Type B pancreatic cell (in vitro differentiated cells): ENCODE measurements at regions not wholly inside any gene's neighbourhood (a gene's known extent, or its start where the extent isn't known, plus 50 kb on each side); places are given as distances from the start of the nearest gene placed in this dataset.
A peak's percentile ranks its signal among the peaks of the same experiment; 100 is the strongest.

Source experiments
- DNase-seq: peaks from one replicate; pipeline ENCODE4 v3.0.0; 2021; ENCODE audit warnings: mixed read lengths; ENCODE audit not compliant: unreplicated experiment; ENCODE audit errors: extremely low spot score
- H3K27ac Mint-ChIP-seq: 2 replicates; pipeline ENCODE4 v1.8.0; 2021; ENCODE audit warnings: mild to moderate bottlenecking, mixed read lengths
- H3K27me3 Mint-ChIP-seq: 2 replicates; pipeline ENCODE4 v1.8.0; 2021; ENCODE audit warnings: mixed read lengths
- H3K36me3 Mint-ChIP-seq: 2 replicates; pipeline ENCODE4 v1.8.0; 2021; ENCODE audit warnings: mixed read lengths
- H3K4me1 Mint-ChIP-seq: one replicate; pipeline ENCODE4 v1.8.0; 2021; ENCODE audit warnings: mixed read lengths; ENCODE audit not compliant: unreplicated experiment
- H3K4me3 Mint-ChIP-seq: 2 replicates; pipeline ENCODE4 v1.8.0; 2021; ENCODE audit warnings: mild to moderate bottlenecking, mixed read lengths
- H3K9me3 Mint-ChIP-seq: 2 replicates; pipeline ENCODE4 v1.8.0; 2021; ENCODE audit warnings: mixed read lengths
- TF ChIP-seq, protein P1 (sequence below): fragments of 200-600 bp; sonication (generic); conservative IDR thresholded peaks from 2 replicates; pipeline ENCODE4 v1.5.0; 2021; ENCODE audit warnings: antibody characterized with exemption, mild to moderate bottlenecking

DNA sequence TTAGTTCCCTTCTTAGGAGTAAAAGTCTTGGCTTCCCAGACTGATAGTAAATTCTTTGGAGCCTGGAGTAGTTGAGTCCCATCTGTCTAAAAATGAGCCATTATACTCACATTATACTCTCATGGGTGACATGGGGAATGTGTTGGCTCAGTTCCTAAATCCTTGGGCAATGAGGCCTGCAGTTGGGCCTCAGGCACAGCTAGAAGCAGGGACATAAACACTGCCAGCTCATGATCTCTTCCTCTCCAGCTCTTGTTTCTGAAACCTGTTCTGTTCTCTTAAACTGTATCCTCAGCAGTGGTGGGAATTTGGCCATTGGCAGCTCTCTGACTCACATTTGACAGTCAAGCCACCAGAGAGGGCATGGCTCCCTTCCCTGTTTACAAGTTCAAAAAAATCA lies 212.5 kb downstream of the SPATA18 start:
- TF ChIP-seq, protein P1, sequence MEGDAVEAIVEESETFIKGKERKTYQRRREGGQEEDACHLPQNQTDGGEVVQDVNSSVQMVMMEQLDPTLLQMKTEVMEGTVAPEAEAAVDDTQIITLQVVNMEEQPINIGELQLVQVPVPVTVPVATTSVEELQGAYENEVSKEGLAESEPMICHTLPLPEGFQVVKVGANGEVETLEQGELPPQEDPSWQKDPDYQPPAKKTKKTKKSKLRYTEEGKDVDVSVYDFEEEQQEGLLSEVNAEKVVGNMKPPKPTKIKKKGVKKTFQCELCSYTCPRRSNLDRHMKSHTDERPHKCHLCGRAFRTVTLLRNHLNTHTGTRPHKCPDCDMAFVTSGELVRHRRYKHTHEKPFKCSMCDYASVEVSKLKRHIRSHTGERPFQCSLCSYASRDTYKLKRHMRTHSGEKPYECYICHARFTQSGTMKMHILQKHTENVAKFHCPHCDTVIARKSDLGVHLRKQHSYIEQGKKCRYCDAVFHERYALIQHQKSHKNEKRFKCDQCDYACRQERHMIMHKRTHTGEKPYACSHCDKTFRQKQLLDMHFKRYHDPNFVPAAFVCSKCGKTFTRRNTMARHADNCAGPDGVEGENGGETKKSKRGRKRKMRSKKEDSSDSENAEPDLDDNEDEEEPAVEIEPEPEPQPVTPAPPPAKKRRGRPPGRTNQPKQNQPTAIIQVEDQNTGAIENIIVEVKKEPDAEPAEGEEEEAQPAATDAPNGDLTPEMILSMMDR, result no peak
- Mint-ChIP-seq H3K27ac (no peak overlapping the region), H3K36me3 (no peaks in the 10 kb centered on the region), H3K4me1 (peaks cover 40% of the 10 kb centered on the region), H3K9me3 (no peaks in the 10 kb centered on the region), H3K4me3 (no peak overlapping the region), H3K27me3 (no peaks in the 10 kb centered on the region)
- DNase-seq, result no peak

DNA sequence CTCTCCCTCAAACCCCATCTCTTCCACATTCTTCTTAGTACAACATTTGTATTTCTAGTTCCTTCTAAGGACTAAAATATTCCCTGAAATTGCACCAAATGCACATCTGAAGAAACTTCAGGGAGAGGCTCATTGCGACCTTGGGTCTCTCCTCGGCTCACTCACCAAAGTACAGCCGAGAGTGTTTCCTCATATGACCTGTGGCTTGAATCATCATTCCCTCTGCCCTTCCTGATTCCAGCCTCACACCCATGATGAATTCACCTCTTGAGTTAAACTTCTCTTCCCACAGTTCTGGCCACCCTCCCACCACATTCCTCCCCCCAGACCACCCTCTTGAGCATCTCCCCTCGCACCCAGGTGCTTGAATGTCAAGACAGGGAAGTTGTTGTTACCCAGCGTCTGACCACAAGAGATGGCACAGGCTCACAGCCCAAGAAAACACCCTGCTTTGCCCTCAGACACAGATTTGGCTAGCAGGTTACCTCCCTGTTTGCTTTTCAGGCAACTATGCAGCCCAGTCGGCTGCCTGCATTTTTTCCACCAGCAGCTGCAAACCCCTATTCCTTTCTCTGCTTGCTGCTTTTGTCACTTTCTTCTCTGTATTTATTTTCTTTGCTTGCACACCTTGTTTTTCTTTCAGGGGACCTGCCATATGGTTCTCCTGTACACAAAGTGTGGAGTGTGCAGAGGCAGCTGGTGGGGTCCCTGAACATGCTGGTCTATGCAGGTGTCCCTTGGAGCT lies 214.8 kb downstream of the SPATA18 start:
- Mint-ChIP-seq H3K36me3 (no peaks in the 10 kb centered on the region), H3K27me3 (no peaks in the 10 kb centered on the region), H3K27ac (peak overlapping the region; percentile 76), H3K9me3 (no peaks in the 10 kb centered on the region), H3K4me3 (no peak overlapping the region), H3K4me1 (peaks cover 30% of the 10 kb centered on the region)
- TF ChIP-seq, protein P1, result no peak
- no peak for DNase-seq

DNA sequence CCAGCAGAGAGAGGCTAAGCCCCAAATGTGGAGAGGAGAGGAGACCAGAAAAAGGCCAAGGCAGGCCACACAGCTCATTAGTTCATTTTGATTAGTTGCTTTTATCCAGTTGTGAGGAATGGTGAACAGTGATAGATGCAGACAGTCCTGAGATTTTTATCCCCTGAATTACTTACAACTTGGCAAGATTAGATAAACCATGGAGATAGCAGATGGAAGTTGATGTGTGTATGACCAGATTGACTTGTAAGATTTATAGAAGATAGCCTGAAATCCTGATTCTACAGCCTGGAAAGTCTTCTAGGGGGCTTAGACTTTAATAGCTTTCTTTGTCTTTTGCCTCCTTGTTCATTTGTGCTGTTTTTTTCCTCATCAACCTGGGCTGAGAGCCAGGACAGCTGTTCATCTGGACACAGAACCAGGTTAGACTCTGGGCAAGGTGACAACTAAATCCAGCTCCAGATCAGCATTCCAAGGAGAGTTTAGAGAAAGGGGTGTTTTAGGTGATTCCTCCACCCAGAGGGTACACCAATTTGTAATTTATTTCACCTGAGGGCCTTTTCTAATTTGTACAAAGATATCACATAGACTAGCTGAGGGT lies 215.5 kb downstream of the SPATA18 start:
- H3K4me1 Mint-ChIP-seq, result peaks cover 25% of the 10 kb centered on the region

DNA sequence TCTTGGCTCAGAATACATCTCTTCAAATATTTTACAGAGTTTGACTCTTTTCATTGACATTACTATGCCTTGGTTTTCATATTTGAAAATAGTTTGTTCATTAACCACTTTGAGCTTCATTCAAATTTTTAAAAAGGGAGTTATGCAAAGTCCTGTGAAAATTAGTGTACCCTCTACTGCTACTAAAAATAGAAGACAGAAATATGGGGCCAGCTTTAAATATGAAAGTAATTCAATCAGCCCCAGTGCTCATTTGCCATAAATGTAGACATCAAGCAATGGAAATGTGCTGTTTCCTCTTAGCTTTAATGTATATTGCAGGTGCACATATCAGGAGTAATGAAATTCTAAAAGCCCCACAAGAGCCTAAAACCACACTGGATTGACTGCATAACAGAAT lies 218.7 kb downstream of the SPATA18 start:
- Mint-ChIP-seq H3K27me3 (no peaks in the 10 kb centered on the region), H3K27ac (no peak overlapping the region), H3K36me3 (no peaks in the 10 kb centered on the region)

More for the DNA sequence above, 215.5 kb downstream of the SPATA18 start:
- H3K4me3 Mint-ChIP-seq, result no peak overlapping the region
- TF ChIP-seq, protein P1, result no peak
- peak overlapping the region; percentile 76 for H3K27ac Mint-ChIP-seq
- H3K9me3 Mint-ChIP-seq, result no peaks in the 10 kb centered on the region
- no peaks in the 10 kb centered on the region for H3K36me3 Mint-ChIP-seq
- DNase-seq, result no peak
- no peaks in the 10 kb centered on the region for H3K27me3 Mint-ChIP-seq

DNA sequence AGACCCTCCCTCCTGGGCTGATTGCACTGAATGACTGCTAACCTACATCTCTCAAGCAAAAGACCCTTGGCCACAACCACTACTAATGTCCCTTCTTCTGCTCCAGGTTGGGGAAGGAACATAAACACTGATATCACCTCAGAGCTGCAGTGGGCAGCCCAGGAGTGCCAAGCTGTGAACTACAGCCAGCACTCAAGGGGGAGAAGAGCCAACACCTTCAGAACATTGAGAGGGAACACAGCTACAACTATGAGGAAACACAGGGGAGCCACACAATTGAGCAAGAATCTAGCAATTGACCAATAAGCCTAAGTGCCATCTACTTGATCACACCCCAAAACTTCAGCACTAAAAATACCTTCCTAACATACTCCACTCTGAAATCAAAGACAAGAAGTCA lies 222.8 kb downstream of the SPATA18 start:
- TF ChIP-seq, protein P1, result no peak
- Mint-ChIP-seq H3K9me3 (no peaks in the 10 kb centered on the region), H3K36me3 (no peaks in the 10 kb centered on the region), H3K4me1 (no peaks in the 10 kb centered on the region), H3K27me3 (no peaks in the 10 kb centered on the region), H3K4me3 (no peak overlapping the region), H3K27ac (no peak overlapping the region)
- DNase-seq, result no peak

More for the DNA sequence above, 218.7 kb downstream of the SPATA18 start:
- no peak for DNase-seq
- H3K9me3 Mint-ChIP-seq, result no peaks in the 10 kb centered on the region
- peaks cover 19% of the 10 kb centered on the region for H3K4me1 Mint-ChIP-seq
- TF ChIP-seq, protein P1, result no peak
- no peak overlapping the region for H3K4me3 Mint-ChIP-seq
